ENCODE measurements at regions not wholly inside any gene's neighbourhood (a gene's known extent, or its start where the extent isn't known, plus 50 kb on each side); places are given as distances from the start of the nearest gene placed in this dataset.

GRCh38 chr5:33170411-33170810, 270.4 kb upstream of the TARS1 start:
- H3K27me3 ChIP-seq (ENCODE audit: control insufficient read depth, insufficient read depth, low read length): no peaks in the 10 kb centered on the region
- H3K9me3 ChIP-seq (ENCODE audit: control insufficient read depth, low read length): no peaks in the 10 kb centered on the region
- H3K4me3 ChIP-seq (ENCODE audit: low read length): no peak overlapping the region
- H3K36me3 ChIP-seq (ENCODE audit: control insufficient read depth, insufficient read depth, low read length): no peaks in the 10 kb centered on the region
- H3K9ac ChIP-seq (ENCODE audit: low read length): no peak overlapping the region
- H3K4me1 ChIP-seq (ENCODE audit: control insufficient read depth, insufficient read depth, low read length): no peaks in the 10 kb centered on the region

- H3K27me3 ChIP-seq (ENCODE audit: control insufficient read depth, insufficient read depth, low read length): no peaks in the 10 kb centered on the region
- no peak overlapping the region for H3K9ac ChIP-seq (ENCODE audit: low read length)
- no peaks in the 10 kb centered on the region for H3K36me3 ChIP-seq (ENCODE audit: control insufficient read depth, insufficient read depth, low read length)
- no peaks in the 10 kb centered on the region for H3K4me1 ChIP-seq (ENCODE audit: control insufficient read depth, insufficient read depth, low read length)
- H3K4me3 ChIP-seq (ENCODE audit: low read length): no peak overlapping the region
- no peaks in the 10 kb centered on the region for H3K9me3 ChIP-seq (ENCODE audit: control insufficient read depth, low read length)
These were observed 266.4 kb upstream of the TARS1 start for GRCh38 chr5:33174383-33174782.

GRCh38 chr5:33179301-33179700, 261.5 kb upstream of the TARS1 start:
- no peaks in the 10 kb centered on the region for H3K36me3 ChIP-seq (ENCODE audit: control insufficient read depth, insufficient read depth, low read length)
- no peaks in the 10 kb centered on the region for H3K27me3 ChIP-seq (ENCODE audit: control insufficient read depth, insufficient read depth, low read length)
- H3K9ac ChIP-seq (ENCODE audit: low read length): no peak overlapping the region
- no peaks in the 10 kb centered on the region for H3K4me1 ChIP-seq (ENCODE audit: control insufficient read depth, insufficient read depth, low read length)
- no peaks in the 10 kb centered on the region for H3K9me3 ChIP-seq (ENCODE audit: control insufficient read depth, low read length)
- H3K4me3 ChIP-seq (ENCODE audit: low read length): no peak overlapping the region

- H3K27me3 ChIP-seq (ENCODE audit: control insufficient read depth, insufficient read depth, low read length): no peaks in the 10 kb centered on the region
These were observed 259.9 kb upstream of the TARS1 start for GRCh38 chr5:33180900-33181299.

GRCh38 chr5:33182986-33183385, 257.8 kb upstream of the TARS1 start:
- H3K9ac ChIP-seq (ENCODE audit: low read length): no peak overlapping the region
- no peaks in the 10 kb centered on the region for H3K9me3 ChIP-seq (ENCODE audit: control insufficient read depth, low read length)
- no peaks in the 10 kb centered on the region for H3K27me3 ChIP-seq (ENCODE audit: control insufficient read depth, insufficient read depth, low read length)
- H3K36me3 ChIP-seq (ENCODE audit: control insufficient read depth, insufficient read depth, low read length): no peaks in the 10 kb centered on the region
- no peak overlapping the region for H3K4me3 ChIP-seq (ENCODE audit: low read length)
- H3K4me1 ChIP-seq (ENCODE audit: control insufficient read depth, insufficient read depth, low read length): no peaks in the 10 kb centered on the region

More at GRCh38 chr5:33180900-33181299, 259.9 kb upstream of the TARS1 start:
- Histone ChIP-seq H3K9ac (ENCODE audit: low read length) (no peak overlapping the region), H3K36me3 (ENCODE audit: control insufficient read depth, insufficient read depth, low read length) (no peaks in the 10 kb centered on the region), H3K9me3 (ENCODE audit: control insufficient read depth, low read length) (no peaks in the 10 kb centered on the region), H3K4me1 (ENCODE audit: control insufficient read depth, insufficient read depth, low read length) (no peaks in the 10 kb centered on the region), H3K4me3 (ENCODE audit: low read length) (no peak overlapping the region)

- Histone ChIP-seq H3K9me3 (ENCODE audit: control insufficient read depth, low read length) (no peaks in the 10 kb centered on the region), H3K27me3 (ENCODE audit: control insufficient read depth, insufficient read depth, low read length) (no peaks in the 10 kb centered on the region)
These were observed 256.4 kb upstream of the TARS1 start for GRCh38 chr5:33184367-33184766.

GRCh38 chr5:33188089-33188488, 252.7 kb upstream of the TARS1 start:
- no peak overlapping the region for H3K9ac ChIP-seq (ENCODE audit: low read length)
- H3K36me3 ChIP-seq (ENCODE audit: control insufficient read depth, insufficient read depth, low read length): no peaks in the 10 kb centered on the region
- H3K4me1 ChIP-seq (ENCODE audit: control insufficient read depth, insufficient read depth, low read length): no peaks in the 10 kb centered on the region
- H3K9me3 ChIP-seq (ENCODE audit: control insufficient read depth, low read length): no peaks in the 10 kb centered on the region
- H3K4me3 ChIP-seq (ENCODE audit: low read length): no peak overlapping the region
- no peaks in the 10 kb centered on the region for H3K27me3 ChIP-seq (ENCODE audit: control insufficient read depth, insufficient read depth, low read length)

More at GRCh38 chr5:33184367-33184766, 256.4 kb upstream of the TARS1 start:
- H3K4me3 ChIP-seq (ENCODE audit: low read length): no peak overlapping the region
- no peak overlapping the region for H3K9ac ChIP-seq (ENCODE audit: low read length)
- no peaks in the 10 kb centered on the region for H3K36me3 ChIP-seq (ENCODE audit: control insufficient read depth, insufficient read depth, low read length)
- no peaks in the 10 kb centered on the region for H3K4me1 ChIP-seq (ENCODE audit: control insufficient read depth, insufficient read depth, low read length)

GRCh38 chr5:33194914-33195313, 245.9 kb upstream of the TARS1 start:
- no peaks in the 10 kb centered on the region for H3K36me3 ChIP-seq (ENCODE audit: control insufficient read depth, insufficient read depth, low read length)
- no peaks in the 10 kb centered on the region for H3K4me1 ChIP-seq (ENCODE audit: control insufficient read depth, insufficient read depth, low read length)
- H3K4me3 ChIP-seq (ENCODE audit: low read length): no peak overlapping the region
- H3K27me3 ChIP-seq (ENCODE audit: control insufficient read depth, insufficient read depth, low read length): no peaks in the 10 kb centered on the region
- no peak overlapping the region for H3K9ac ChIP-seq (ENCODE audit: low read length)
- H3K9me3 ChIP-seq (ENCODE audit: control insufficient read depth, low read length): no peaks in the 10 kb centered on the region

GRCh38 chr5:33195431-33196165, 245.2 kb upstream of the TARS1 start:
- no peak overlapping the region for H3K4me3 ChIP-seq (ENCODE audit: low read length)
- no peaks in the 10 kb centered on the region for H3K27me3 ChIP-seq (ENCODE audit: control insufficient read depth, insufficient read depth, low read length)
- H3K36me3 ChIP-seq (ENCODE audit: control insufficient read depth, insufficient read depth, low read length): no peaks in the 10 kb centered on the region
- H3K4me1 ChIP-seq (ENCODE audit: control insufficient read depth, insufficient read depth, low read length): no peaks in the 10 kb centered on the region
- no peak overlapping the region for H3K9ac ChIP-seq (ENCODE audit: low read length)
- H3K9me3 ChIP-seq (ENCODE audit: control insufficient read depth, low read length): no peaks in the 10 kb centered on the region

- H3K36me3 ChIP-seq (ENCODE audit: control insufficient read depth, insufficient read depth, low read length): no peaks in the 10 kb centered on the region
- H3K9ac ChIP-seq (ENCODE audit: low read length): no peak overlapping the region
- no peaks in the 10 kb centered on the region for H3K27me3 ChIP-seq (ENCODE audit: control insufficient read depth, insufficient read depth, low read length)
- H3K4me3 ChIP-seq (ENCODE audit: low read length): no peak overlapping the region
- no peaks in the 10 kb centered on the region for H3K9me3 ChIP-seq (ENCODE audit: control insufficient read depth, low read length)
- H3K4me1 ChIP-seq (ENCODE audit: control insufficient read depth, insufficient read depth, low read length): no peaks in the 10 kb centered on the region
These were observed 241.9 kb upstream of the TARS1 start for GRCh38 chr5:33198836-33199235.

GRCh38 chr5:33203931-33204330, 236.8 kb upstream of the TARS1 start:
- Histone ChIP-seq H3K36me3 (ENCODE audit: control insufficient read depth, insufficient read depth, low read length) (no peaks in the 10 kb centered on the region), H3K27me3 (ENCODE audit: control insufficient read depth, insufficient read depth, low read length) (no peaks in the 10 kb centered on the region), H3K4me3 (ENCODE audit: low read length) (no peak overlapping the region), H3K9me3 (ENCODE audit: control insufficient read depth, low read length) (no peaks in the 10 kb centered on the region), H3K4me1 (ENCODE audit: control insufficient read depth, insufficient read depth, low read length) (no peaks in the 10 kb centered on the region), H3K9ac (ENCODE audit: low read length) (no peak overlapping the region)

GRCh38 chr5:33205079-33205478, 235.7 kb upstream of the TARS1 start:
- H3K4me3 ChIP-seq (ENCODE audit: low read length): no peak overlapping the region
- H3K4me1 ChIP-seq (ENCODE audit: control insufficient read depth, insufficient read depth, low read length): no peaks in the 10 kb centered on the region
- no peak overlapping the region for H3K9ac ChIP-seq (ENCODE audit: low read length)
- no peaks in the 10 kb centered on the region for H3K36me3 ChIP-seq (ENCODE audit: control insufficient read depth, insufficient read depth, low read length)
- no peaks in the 10 kb centered on the region for H3K9me3 ChIP-seq (ENCODE audit: control insufficient read depth, low read length)
- no peaks in the 10 kb centered on the region for H3K27me3 ChIP-seq (ENCODE audit: control insufficient read depth, insufficient read depth, low read length)
